DMS153 treated with DMSO at 0.1 percent for 48 hours (cell line): ENCODE measurements at regions not wholly inside any gene's neighbourhood (a gene's known extent, or its start where the extent isn't known, plus 50 kb on each side); places are given as distances from the start of the nearest gene placed in this dataset.

Source experiments
- DNase-seq: peaks from one replicate; lab custom pipeline; 2025; ENCODE audit not compliant: unreplicated experiment; lab: John Stamatoyannopoulos, UW

GRCh38 chr4:159498446-159499115, 395.7 kb downstream of the RAPGEF2 start:
- DNase-seq, result no peak

- no peak for DNase-seq
Observed at GRCh38 chr4:159500861-159501260, 398.0 kb downstream of the RAPGEF2 start.

- no peak for DNase-seq
Observed at GRCh38 chr4:159503236-159504008, 400.5 kb downstream of the RAPGEF2 start.

- no peak for DNase-seq
Observed at GRCh38 chr4:159504684-159505083, 401.8 kb downstream of the RAPGEF2 start.

GRCh38 chr4:159505266-159505975, 402.5 kb downstream of the RAPGEF2 start:
- no peak for DNase-seq

GRCh38 chr4:159506801-159507517, 404.1 kb downstream of the RAPGEF2 start:
- no peak for DNase-seq

- no peak for DNase-seq
Observed at GRCh38 chr4:159508917-159509500, 406.1 kb downstream of the RAPGEF2 start.

- DNase-seq, result no peak
Observed at GRCh38 chr4:159512348-159512747, 409.5 kb downstream of the RAPGEF2 start.

- no peak for DNase-seq
Observed at GRCh38 chr4:159515314-159516025, 412.6 kb downstream of the RAPGEF2 start.

- no peak for DNase-seq
Observed at GRCh38 chr4:159516556-159517140, 413.8 kb downstream of the RAPGEF2 start.

- DNase-seq, result no peak
Observed at GRCh38 chr4:159520074-159520473, 417.2 kb downstream of the RAPGEF2 start.

- no peak for DNase-seq
Observed at GRCh38 chr4:159526172-159526571, 423.3 kb downstream of the RAPGEF2 start.

GRCh38 chr4:159534655-159535054, 431.8 kb downstream of the RAPGEF2 start:
- no peak for DNase-seq

GRCh38 chr4:159538556-159538955, 435.7 kb downstream of the RAPGEF2 start:
- DNase-seq, result no peak

- DNase-seq, result no peak
Observed at GRCh38 chr4:159540038-159540437, 437.2 kb downstream of the RAPGEF2 start.

GRCh38 chr4:159540501-159540900, 437.6 kb downstream of the RAPGEF2 start:
- no peak for DNase-seq

GRCh38 chr4:159541143-159541542, 438.3 kb downstream of the RAPGEF2 start:
- no peak for DNase-seq

GRCh38 chr4:159542296-159542695, 439.4 kb downstream of the RAPGEF2 start:
- no peak for DNase-seq

GRCh38 chr4:159543831-159544230, 441.0 kb downstream of the RAPGEF2 start:
- no peak for DNase-seq

- DNase-seq, result no peak
Observed at GRCh38 chr4:159545556-159545955, 442.7 kb downstream of the RAPGEF2 start.
